Thoracic aorta (tissue), 2 donors: ENCODE measurements at regions not wholly inside any gene's neighbourhood (a gene's known extent, or its start where the extent isn't known, plus 50 kb on each side); places are given as distances from the start of the nearest gene placed in this dataset.

ENCODE experiments used
- ATAC-seq: fragments of 150-250 bp; one replicate; pipeline ENCODE4 v1.8.0; 2017; ENCODE audit warnings: low read depth; ENCODE audit not compliant: insufficient number of reproducible peaks, low FRiP score
- DNase-seq: peaks from one replicate; pipeline ENCODE4 v3.0.0-alpha.2; 2020; ENCODE audit warnings: low spot score
- H3K27ac ChIP-seq, 2 donors: fragments of 200-600 bp; sonication (generic); 1 replicate in 1 of 2; 2 replicates in 1 of 2; pipeline ENCODE4 v1.5.1; 2016; ENCODE audit warnings: mild to moderate bottlenecking in 2 of 2, moderate library complexity in 2 of 2
- H3K27me3 ChIP-seq: fragments of 200-600 bp; sonication (generic); replicated peaks from 2 replicates; pipeline ENCODE4 v1.6.0; 2016; ENCODE audit warnings: mild to moderate bottlenecking; ENCODE audit not compliant: insufficient read depth
- H3K36me3 ChIP-seq: fragments of 200-600 bp; sonication (generic); one replicate; pipeline ENCODE4 v1.5.1; 2016
- H3K4me1 ChIP-seq, 2 donors: fragments of 200-600 bp; sonication (generic); 1 replicate in 1 of 2; 2 replicates in 1 of 2; pipeline versions ENCODE4 v1.5.1 to v1.6.0; 2016; ENCODE audit warnings: low read depth in 2 of 2, mild to moderate bottlenecking in 1 of 2; ENCODE audit not compliant: control insufficient read depth in 1 of 2
- H3K4me3 ChIP-seq: fragments of 200-600 bp; sonication (generic); 2 replicates; pipeline ENCODE4 v1.5.1; 2016; ENCODE audit warnings: mild to moderate bottlenecking
- H3K9me3 ChIP-seq: fragments of 200-600 bp; sonication (generic); 2 replicates; pipeline ENCODE4 v1.5.1; 2016
- TF ChIP-seq, protein P1 (sequence below): fragments of 200-600 bp; sonication (generic); IDR thresholded peaks from one replicate; pipeline ENCODE4 v1.5.1; 2019; ENCODE audit warnings: antibody characterized with exemption

- H3K4me3 ChIP-seq = no peak overlapping the region
- ATAC-seq (no peak), DNase-seq (no peak)
- no peak overlapping the region for H3K27ac ChIP-seq
- H3K36me3 ChIP-seq = no peaks in the 10 kb centered on the region
- H3K9me3 ChIP-seq = no peaks in the 10 kb centered on the region
- no peaks in the 10 kb centered on the region for H3K27me3 ChIP-seq
- TF ChIP-seq, protein P1, sequence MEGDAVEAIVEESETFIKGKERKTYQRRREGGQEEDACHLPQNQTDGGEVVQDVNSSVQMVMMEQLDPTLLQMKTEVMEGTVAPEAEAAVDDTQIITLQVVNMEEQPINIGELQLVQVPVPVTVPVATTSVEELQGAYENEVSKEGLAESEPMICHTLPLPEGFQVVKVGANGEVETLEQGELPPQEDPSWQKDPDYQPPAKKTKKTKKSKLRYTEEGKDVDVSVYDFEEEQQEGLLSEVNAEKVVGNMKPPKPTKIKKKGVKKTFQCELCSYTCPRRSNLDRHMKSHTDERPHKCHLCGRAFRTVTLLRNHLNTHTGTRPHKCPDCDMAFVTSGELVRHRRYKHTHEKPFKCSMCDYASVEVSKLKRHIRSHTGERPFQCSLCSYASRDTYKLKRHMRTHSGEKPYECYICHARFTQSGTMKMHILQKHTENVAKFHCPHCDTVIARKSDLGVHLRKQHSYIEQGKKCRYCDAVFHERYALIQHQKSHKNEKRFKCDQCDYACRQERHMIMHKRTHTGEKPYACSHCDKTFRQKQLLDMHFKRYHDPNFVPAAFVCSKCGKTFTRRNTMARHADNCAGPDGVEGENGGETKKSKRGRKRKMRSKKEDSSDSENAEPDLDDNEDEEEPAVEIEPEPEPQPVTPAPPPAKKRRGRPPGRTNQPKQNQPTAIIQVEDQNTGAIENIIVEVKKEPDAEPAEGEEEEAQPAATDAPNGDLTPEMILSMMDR = no peak
- no peaks in the 10 kb centered on the region for H3K4me1 ChIP-seq
These were observed 111.2 kb upstream of the STT3B start for GRCh38 chr3:31421314-31422048.

DNA sequence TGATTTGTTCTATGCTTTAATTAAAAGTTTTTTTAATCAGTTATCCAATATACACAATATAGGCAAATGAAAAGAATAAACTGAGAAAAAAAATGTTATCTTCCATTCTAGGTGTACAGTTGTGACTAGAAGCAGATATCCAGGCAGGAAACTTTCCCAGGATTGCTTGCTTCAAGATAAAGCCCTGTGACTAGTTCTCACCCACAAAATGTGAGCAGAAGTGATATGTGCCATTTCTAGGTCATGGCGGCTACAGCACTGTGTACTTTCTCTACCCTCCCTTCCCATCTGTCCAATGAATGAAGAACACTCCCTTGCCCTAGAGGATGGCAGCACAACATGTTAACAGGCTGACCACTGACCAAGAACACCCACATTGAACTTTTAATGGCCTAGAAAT, 110.5 kb upstream of the STT3B start:
- ATAC-seq (no peak), DNase-seq (no peak)
- no peaks in the 10 kb centered on the region for H3K9me3 ChIP-seq
- H3K27ac ChIP-seq = no peak overlapping the region
- no peaks in the 10 kb centered on the region for H3K27me3 ChIP-seq
- H3K4me3 ChIP-seq = no peak overlapping the region
- TF ChIP-seq, protein P1 = no peak
- H3K36me3 ChIP-seq = no peaks in the 10 kb centered on the region
- no peaks in the 10 kb centered on the region for H3K4me1 ChIP-seq

DNA sequence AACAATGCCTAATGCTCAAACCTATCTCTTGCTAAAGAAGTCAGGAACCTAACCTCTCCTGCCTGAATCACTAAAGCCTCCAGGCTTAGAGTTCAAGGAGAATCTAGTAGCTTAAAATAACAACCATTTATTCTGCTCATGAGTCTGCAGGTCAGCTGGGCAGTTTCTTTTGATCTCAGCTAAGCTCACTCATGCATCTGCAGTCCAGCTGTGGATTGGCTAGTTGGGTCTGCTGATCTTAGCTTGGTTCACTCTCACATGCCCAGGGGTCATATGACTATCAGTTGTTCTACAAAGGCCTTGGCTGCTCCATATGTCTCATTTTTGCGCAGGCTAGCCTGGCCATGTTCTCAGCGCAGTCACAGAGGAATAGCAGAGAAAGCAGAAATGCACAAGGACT, 109.2 kb upstream of the STT3B start:
- DNase-seq (no peak), ATAC-seq (no peak)
- H3K36me3 ChIP-seq = no peaks in the 10 kb centered on the region
- no peaks in the 10 kb centered on the region for H3K4me1 ChIP-seq
- H3K27ac ChIP-seq = no peak overlapping the region
- H3K9me3 ChIP-seq = no peaks in the 10 kb centered on the region
- H3K27me3 ChIP-seq = no peaks in the 10 kb centered on the region
- TF ChIP-seq, protein P1 = no peak
- no peak overlapping the region for H3K4me3 ChIP-seq

DNA sequence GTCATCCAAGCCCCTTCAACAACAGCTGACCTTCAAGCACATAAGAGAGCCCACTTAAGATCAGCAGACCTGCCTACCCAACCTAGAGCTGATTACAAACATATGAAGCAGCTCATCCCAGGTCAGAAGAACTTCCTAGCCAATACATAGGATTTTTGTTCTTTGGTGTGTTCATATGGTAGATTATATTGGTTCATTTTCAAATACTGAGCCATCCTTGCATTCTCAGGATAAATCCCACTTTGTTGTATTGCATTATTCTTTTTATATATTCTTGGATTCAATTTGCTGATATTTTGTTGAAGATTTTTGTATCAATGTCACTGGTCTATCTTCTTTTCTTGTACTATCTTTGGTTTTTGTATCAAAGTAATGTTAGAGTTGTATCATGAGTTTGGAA, 107.3 kb upstream of the STT3B start:
- peaks cover 5% of the 10 kb centered on the region for H3K9me3 ChIP-seq
- DNase-seq = no peak
- no peak overlapping the region for H3K4me3 ChIP-seq
- no peaks in the 10 kb centered on the region for H3K36me3 ChIP-seq
- TF ChIP-seq, protein P1 = no peak
- no peak overlapping the region for H3K27ac ChIP-seq
- ATAC-seq = no peak
- no peaks in the 10 kb centered on the region for H3K4me1 ChIP-seq
- H3K27me3 ChIP-seq = no peaks in the 10 kb centered on the region

DNA sequence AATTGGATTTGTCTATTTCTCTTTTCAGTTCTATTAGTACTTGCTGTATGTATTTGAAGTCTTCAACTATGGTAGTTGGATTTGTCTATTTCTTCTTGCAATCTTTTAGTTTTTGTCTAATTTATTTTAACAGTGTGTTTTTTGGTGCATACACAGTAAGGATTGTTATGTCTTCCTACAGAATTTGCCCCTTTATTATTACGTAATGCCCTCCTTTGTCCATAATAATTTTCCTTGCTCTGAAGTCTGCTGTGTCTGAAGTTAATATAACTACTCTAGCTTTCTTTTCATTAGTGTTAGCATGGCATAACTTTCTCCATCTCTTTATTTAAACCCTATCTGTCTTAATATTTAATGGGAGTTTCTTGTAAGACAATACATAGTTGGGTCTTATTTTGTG, 105.1 kb upstream of the STT3B start:
- Histone ChIP-seq H3K4me1 (peaks cover 3 to 11% of the 10 kb centered on the region in 2 donors), H3K4me3 (no peak overlapping the region), H3K27me3 (no peaks in the 10 kb centered on the region), H3K9me3 (peaks cover 5% of the 10 kb centered on the region), H3K36me3 (no peaks in the 10 kb centered on the region), H3K27ac (no peak overlapping the region)
- TF ChIP-seq, protein P1 = no peak
- DNase-seq (no peak), ATAC-seq (no peak)
